Bone marrow (tissue), 2 donors: ENCODE measurements at regions not wholly inside any gene's neighbourhood (a gene's known extent, or its start where the extent isn't known, plus 50 kb on each side); places are given as distances from the start of the nearest gene placed in this dataset.
"Not testable (repeated sequence)": the region's sequence is repeated elsewhere in the genome, so short reads cannot be mapped to it uniquely, and the experiment has no call there.

Experiments
- DNase-seq, 2 donors: peaks; one replicate each; lab custom pipeline; 2025; lab: John Stamatoyannopoulos, UW

DNA sequence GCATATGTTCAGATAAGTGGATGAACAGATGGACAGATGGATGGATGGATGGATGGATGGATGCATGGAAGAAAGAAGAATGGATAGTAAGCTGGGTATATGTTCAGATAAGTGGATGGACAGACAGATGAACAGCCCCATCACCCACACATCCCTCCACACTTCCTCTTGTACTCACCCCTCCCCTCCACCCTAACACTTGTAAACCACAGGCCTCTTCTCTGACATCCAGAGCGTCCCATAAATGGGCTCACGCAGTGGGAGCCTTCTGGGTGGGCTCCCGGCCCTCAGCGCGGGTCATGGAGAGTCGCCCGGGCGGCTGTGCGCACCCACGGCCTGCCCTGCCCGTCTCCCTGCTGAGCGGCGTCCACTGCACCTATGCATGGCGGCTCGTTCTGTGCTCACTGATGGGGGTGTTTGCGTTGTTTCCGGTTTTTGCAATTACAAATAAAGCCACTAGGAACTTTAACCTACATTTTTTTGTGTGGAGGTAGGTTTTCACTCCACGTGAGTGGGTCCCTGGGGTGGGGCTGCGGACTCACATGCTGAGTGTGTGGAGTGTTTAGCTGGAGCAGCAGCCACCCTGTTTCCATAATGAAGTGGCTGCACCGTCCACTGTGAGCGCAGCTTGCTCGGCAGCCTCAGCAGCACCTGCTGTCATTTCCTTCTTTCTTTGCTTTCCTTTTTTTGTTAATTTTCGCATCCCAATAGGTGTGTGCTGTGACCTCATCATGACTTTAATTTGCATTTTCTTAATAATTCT is 78.8 kb upstream of the SFSWAP start:
- not testable (repeated sequence) for DNase-seq

DNA sequence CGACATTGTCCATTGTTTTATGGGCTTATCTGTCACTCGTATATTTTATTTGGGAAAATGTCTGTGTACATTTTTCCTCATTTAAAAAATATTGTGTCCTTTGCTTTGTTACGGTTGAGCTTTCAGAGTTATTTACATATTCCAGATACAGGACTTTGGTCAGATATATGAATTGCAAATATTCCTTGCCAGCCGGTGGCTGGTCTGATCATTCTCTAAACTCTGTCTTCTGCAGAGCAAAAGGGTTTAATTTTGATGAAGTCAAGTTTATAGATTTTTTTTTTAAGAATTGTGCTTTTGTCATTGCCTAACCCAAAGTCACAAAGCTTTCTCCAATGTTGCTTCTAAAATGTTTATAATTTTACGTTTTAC is 78.3 kb upstream of the SFSWAP start:
- not testable (repeated sequence) for DNase-seq

DNA sequence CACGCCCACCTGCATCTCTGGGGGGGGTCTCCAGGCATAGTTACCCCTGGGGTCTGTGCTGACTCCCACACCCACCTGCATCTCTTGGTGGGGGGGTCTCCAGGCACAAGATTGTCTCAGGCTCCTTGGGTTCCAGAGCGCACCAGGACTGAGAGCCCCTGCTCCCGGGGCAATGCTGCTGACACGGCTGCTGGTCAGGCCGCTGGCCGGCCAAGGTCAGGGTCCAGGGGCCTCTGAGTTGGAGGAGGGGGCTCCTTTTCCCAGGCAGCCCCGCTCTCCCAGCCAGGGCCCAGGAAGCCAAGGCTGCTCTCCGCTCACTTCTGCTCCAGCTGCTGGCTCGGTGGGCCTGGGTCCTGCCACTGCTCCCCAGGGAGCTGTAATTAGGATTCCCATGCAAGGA is 77.3 kb upstream of the SFSWAP start:
- DNase-seq: not testable (repeated sequence)

DNA sequence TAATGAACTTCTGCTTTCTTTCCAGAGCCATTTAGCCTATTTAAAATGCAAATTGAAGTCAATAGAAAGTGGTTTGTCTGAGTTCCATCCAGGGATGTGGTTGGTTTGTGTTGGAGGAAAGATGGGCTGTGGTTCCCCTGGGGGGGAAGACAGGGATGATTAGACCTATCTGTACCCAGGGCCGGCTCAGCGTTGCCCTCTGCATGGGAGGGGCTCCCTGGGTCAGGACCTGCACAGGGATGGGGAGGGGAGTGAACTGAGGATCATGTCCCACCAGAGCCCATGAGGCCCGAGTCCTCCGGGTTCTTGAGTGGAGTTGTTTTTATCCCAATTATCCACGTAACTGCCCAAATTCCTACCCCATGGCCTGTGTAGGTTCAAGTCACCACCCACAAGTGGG is 76.9 kb upstream of the SFSWAP start:
- DNase-seq: no peak

DNA sequence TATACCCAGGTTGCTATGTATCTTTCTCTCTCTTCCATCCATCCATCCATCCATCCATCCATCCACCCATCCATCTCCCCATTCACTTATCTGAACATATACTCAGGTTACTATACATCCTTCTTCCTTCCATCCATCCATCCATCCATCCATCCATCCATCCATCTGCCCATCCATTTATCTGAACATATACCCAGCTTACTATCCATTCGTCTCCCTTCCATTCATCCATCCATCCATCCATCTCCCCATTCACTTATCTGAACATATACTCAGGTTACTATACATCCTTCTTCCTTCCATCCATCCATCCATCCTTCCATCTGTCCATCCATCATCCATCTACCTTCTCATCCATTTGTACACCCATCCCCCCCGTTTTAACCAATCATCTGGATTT is 75.9 kb upstream of the SFSWAP start:
- DNase-seq: not testable (repeated sequence)

DNA sequence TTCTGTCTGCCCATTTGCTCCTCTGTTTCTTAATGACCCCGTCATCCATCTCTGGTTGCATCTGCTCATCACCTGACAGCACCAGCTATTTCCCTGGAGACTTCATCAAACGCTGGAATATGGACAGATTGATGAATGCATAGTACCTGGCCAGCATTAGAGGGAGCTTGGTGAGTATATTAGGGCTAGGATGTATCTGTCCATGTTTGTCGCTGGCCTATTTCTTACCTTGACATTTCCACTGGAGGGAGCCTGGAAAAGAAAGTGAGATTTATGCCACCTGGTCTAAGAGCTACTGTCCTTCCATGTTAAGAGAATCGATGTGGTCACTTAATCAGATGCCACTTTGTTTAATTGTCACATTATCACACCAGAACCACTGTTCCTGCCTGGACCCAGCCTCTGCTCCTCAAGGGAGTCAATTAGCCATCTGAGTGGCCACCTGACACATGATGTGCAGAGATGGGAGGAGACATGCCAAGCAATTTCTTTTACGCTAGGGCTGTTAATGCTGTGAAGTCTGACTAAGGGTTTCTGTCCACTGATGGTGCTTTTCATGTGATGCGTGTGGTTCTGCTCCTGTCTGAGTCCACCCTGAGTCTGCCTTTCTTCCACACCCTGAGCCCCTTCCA is 75.3 kb upstream of the SFSWAP start:
- DNase-seq: no peak

DNA sequence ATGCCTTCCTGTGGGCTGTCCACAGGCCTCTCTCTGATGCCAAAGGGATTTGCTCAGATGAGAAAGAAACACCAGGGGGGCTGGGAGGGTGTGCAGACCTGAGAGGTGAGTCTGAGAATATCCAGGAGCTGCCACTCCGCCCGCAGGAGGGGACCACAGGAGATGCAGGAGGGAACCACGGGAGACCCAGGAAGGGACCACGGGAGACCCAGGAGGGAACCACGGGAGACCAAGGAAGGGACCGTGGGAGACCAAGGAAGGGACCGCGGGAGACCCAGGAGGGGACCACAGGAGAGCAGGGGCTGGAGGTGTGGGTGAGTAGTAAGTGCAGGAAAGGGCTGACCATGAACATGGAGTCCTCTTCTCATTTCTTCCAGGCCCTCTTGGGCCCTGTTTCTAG is 74.6 kb upstream of the SFSWAP start:
- no peak for DNase-seq

DNA sequence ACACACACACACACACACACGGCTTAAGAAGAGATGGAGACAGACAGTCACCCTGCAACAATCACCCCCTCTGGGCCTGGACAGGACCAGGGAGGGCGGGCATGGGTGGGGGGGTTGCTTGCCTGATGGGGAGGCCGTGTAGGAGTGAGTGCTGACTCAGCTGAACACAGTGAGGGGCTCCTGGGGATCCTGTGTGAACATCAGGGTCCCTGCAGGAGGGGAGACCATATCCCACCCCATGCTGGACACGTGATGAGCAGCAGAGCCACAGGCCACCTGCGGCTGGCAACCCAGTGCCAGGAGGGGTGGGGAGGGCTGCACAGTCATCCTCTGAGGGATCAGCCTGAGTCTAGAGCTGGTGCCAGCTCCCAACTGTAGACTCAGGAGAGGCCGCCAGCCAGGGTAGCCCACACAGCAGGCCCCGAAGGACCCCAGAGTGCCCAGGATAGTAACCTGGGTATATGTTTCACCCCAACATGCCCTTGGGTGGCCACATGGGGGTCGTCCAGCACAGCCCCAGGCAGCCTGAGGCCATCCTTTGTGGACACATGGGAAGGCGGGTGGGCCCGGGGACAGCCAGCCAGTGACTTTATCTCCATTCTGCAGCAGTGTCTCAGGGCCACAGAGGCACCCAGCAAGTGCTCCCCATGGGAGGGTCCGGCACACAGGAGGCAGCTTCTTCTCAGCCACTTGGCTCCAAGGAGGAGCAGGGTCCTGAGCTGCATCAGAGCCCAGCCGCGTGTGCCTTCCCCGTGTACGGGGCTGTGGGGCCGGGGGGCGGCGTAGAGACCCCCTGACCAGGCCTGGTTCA is 73.7 kb upstream of the SFSWAP start:
- no peak for DNase-seq

DNA sequence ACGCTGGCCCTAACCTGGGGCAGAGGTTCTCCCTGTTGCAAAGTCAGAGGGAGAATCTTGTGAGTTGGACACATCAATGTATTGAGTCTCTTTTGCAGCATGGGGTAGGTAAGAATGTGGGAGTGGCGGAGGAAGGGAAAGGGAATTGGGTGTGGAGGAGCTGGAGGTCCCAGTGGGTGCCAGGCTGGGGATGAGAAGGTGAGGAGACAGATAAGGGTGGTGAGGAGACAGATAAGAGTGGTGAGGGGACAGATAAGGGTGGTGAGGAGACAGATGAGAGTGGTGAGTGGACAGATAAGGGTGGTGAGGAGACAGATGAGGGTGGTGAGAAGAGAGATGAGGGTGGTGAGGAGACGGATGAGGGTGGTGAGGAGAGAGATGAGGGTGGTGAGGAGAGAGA is 72.9 kb upstream of the SFSWAP start:
- DNase-seq: no peak

DNA sequence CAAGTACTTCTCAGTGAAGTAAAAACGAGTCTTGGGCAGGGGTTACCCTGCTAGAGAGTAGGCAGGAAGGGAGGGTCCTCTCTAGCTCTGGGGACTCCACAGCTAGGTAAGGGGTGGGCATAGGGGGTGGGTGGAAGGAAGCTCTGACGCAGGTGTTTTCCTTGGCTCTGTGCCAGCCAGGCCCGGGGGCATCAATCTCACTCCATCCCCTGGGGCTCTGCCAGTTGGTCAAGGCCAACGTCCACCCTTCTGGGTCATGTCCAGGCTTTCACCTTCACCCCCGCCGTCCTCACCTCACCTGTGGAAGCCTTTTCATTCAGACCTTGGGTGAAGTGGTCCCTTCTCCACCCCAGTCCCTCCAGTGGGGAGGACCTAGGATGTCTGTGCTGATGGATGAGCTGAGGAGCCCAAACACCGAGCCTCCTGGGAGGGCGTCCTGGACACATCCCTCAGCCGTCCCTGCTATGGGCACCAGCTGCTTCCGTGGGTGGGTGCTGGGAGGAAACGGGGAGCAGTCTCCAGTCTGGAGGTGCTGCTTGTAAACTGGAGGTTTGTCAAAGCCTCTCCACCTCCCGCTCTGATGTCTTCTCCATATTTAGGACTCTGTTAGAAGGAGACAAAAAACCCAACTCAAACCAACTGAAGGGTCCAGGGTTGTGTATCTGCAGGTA is 71.5 kb upstream of the SFSWAP start:
- DNase-seq: no peak

DNA sequence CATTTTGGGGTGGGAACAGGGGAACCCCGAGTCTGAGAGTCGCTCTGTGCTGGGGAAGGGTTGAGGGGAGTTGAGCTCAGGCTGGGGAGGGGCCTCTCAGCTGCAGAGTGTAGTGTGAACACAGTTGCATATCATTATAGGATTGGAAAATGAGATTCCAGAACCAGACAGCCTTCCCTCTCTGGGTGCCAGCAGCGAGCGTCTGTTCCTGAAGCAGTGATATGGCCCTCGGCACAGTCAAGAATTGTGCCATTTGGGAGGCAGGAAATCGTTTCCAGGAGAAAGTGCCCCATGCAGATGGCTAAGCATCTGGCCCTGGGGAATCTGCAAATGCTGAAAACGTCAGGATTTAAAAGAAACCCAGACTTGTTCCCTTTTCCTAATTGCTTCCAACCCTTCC is 70.4 kb upstream of the SFSWAP start:
- no peak for DNase-seq

DNA sequence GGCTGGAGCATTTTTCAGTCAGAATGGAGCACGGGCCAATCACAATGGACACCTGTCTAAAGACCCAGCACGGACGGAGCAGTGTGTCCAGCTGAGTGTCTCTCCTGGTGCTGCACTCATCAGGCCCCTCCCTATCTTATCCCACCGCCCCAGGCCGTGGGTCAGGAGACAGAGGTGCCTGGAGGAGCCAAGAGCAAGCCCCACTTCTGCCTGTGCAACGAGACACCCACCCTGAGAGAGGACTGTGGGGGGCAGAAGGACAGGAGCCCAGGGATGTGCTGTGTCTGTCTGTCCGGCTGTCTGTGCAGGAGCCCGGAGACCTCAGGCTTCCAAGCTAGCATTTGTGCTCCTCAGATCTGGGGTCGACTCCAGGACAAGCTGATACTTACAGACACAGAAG is 69.6 kb upstream of the SFSWAP start:
- DNase-seq: no peak

DNA sequence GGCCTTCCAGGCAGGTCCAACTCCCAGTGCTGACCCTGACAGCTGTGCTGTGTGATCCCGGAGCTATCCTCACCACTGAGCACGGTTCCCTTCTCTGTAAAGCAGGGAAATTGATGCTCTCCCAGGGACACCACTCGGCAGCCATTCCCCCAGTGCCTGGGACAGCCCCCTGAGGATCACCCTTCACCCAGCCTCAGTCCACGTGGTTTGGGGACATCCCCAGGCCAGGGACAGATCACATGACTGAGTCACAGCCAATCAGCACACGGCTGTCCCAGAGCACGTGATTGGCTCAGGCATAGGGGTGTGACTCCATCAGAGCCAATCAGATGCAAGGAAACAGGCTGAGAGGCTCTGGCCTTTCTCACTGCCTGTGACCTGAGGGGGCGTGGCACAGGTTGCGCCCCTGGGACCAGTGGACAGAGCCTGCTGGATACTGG is 68.8 kb upstream of the SFSWAP start:
- no peak for DNase-seq

DNA sequence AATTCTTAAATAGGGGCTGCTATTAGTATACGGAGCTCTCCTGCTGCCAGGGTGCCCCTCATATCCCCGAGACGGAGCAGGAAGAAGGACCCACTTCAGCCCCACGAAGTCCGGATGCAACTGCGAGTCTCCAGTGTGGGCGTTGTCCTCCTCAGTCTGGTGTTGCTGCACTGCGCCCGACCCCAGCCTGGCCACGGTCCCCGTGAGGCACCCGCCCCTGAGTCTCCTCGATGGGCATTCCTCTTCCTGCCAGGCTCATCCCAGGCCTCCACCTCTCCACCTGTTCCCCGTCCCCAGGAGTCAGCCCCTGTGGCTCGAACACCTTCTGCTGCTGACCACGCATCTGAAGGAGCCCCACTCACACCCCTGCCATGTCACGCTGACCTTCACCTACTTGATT is 68.1 kb upstream of the SFSWAP start:
- no peak for DNase-seq

DNA sequence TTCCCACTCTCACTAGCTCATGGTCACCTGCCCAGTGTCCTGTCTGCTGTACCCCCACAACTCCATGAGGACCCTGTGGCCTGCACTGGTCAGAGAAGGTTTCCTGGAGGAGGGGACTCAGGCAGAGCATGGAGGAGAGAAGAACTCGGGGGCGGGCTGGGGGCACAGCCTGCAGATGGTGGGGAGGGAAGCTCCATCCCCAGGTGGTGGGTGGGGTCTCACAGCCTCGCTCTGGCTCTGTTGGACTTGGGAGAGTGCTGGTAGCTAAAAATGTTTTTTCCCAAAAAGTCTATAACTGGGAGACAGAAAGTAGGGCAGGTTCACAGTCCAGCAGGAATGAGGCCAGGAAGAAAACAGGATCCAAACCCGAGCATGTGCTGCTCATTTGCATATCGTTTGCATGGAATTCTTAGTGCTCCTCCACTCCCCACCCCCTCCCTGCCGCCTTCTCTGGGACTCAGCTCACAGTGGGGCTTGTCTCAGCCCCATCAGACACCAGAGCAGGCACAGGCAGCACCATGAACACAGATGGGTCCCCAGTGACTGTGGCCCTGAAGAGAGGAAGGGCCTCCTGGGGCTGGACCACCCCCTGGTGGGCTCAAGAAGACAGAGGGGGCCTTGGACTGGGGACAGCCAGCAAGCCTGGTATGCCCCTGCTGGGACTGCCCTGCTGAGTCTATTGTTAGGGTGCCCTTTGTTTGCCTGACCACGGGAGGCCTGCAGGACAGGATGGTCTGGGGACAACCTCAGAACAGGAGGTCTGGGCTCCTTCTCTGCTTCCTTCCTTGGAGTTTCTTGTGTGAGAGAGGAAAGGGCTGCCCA is 67.0 kb upstream of the SFSWAP start:
- no peak for DNase-seq

DNA sequence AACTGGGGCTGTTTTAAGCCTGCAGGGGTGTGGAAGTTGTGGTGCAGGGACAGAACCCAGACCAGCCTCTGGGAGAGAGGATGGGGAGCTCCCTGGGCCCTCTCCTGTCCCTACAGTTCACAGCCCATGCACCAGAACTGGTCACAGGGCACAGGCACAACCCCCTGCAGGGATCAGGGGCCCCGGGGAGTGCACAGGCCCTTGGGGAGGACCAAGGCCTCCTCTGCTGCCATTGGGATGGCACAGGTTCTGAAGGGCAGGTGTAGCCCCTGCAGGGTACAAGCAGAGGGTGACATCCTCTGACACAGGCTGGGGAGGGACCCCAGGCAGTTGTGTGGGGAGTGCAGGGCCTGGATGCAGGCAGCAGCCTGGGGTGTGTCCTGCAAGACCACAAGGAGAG is 66.4 kb upstream of the SFSWAP start:
- no peak for DNase-seq

DNA sequence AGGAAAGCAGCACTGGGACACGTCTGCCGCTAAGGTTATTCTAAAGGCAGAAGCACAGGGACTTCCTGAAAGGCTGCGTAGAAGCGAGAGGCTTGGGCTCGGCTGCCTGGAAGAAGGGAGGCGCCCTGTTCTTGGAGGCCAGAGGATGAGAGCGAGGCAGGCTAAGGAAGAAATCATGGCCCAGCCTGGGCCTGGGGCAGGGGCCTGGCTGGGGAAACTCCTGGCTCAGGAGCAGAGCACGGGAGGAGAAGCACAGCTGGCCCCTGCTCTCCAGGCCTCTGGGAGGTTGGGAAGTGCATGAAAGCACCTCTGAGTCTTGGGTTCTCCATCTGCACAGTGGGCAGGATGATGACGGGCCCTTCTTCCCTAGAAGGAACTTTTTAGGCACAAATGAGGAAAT is 66.0 kb upstream of the SFSWAP start:
- DNase-seq: not testable (repeated sequence)

DNA sequence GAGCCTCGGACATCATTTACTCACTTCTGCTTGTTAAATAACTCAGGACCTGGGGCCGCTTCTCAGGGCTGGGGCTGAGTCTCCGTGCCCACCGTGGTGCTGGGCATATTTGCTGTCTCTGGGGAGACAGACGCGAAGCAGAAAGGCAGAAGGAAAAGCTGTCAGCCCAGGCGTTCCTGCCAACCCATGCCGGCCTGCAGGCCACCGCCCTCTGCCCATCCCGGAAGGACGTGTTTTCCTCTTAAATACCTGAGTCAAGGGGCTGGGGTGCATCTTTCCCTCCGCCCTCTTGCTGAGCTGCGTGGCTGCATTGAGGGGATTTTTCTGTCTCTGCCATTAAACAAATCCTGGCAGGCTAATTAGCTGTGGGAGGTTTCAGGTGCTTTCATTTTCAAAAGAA is 65.3 kb upstream of the SFSWAP start:
- DNase-seq: not testable (repeated sequence)

DNA sequence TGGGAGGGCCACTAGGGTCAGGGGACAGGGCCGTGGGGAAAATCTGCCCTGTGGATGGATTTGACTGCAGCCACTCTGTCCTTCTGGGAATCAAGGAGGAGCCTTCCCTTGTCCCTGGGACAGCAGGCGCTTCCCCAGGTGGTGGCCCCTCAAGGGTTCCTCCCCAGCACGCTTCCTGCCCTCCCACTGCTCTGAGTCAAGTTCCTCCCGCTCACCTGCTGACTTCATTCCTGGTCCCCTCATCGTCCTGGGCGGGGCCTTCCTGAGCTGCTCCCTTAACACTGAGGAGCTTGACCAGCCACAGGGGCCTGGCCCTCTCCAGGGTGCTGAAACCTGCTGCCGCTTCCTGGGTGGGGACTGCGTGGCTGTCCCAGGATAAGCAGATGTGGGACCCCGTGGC is 64.4 kb upstream of the SFSWAP start:
- not testable (repeated sequence) for DNase-seq

DNA sequence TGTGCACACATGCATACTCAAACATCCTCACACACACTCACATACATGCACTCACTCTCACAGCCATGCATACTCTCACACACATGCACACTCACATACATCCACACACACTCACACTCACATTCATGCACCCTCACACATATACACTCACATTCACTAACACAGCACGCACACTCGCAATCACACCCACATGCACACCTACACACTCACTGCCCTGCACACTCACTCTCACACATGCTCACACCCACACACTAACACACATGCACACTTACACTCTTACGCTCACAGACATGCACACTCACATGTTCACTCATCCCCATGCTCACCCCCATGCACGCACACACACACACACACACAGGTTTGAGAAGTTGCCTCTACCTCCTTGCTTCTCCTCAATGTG is 63.2 kb upstream of the SFSWAP start:
- no peak for DNase-seq

DNA sequence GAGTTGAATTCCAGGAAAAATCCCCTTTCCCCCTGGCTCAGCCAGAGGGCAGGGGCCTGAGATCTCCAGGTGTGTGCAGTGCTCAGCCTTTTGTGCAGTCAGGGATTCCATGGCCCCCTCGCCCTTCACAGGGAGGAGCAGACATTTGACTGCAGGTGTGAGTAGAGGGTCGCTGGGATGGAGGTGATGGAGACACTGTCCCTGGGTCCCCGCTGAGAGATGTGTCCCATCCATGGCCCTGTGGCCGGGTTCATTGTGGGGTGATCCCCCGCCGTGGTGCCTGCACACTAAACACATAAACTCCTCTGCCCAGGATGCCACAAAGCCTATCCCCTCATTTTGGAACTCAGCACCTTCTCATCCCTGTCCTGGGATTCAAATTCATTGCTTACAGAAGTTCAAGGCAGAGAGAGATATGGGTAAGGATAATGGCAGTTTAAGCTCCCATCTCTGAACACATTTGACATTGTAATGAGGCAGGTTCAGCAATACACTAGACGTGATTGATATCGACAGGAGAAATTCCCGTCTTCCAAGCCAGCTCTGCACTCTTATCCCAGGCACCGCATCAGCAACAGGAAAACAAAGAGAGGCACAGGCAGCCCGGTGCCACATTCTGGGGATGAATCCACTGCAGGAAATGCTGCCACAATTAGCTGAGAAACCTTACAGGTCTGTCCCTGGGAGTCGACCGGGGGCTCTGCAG is 55.3 kb upstream of the SFSWAP start:
- DNase-seq: not testable (repeated sequence)
